Spleen (tissue), 11 donors: ENCODE measurements at regions not wholly inside any gene's neighbourhood (a gene's known extent, or its start where the extent isn't known, plus 50 kb on each side); places are given as distances from the start of the nearest gene placed in this dataset.

Experiments used
- DNase-seq: peaks from one replicate; pipeline ENCODE4 v3.0.0-alpha.2; 2020
- H3K27ac ChIP-seq, 8 donors: fragments of 200-600 bp; sonication (generic) in 7 of 8; 1 replicate in 4 of 8; 2 replicates in 4 of 8; pipeline versions ENCODE4 v1.5.0 to v1.8.0; 2016 to 2021; ENCODE audit warnings: inconsistent platforms in 4 of 8, mild to moderate bottlenecking in 4 of 8, moderate library complexity in 1 of 8
- H3K27me3 ChIP-seq, 7 donors: fragments of 200-600 bp; sonication (generic) in 6 of 7; replicated peaks in 1 of 7; 1 replicate in 4 of 7; 2 replicates in 3 of 7; pipeline versions ENCODE4 v1.5.0 to v1.8.0; 2016 to 2021; ENCODE audit warnings: inconsistent platforms in 3 of 7, mild to moderate bottlenecking in 1 of 7
- H3K36me3 ChIP-seq, 6 donors: fragments of 200-600 bp; sonication (generic) in 5 of 6; 1 replicate in 4 of 6; 2 replicates in 2 of 6; pipeline versions ENCODE4 v1.5.0 to v1.8.0; 2016 to 2021; ENCODE audit warnings: inconsistent platforms in 2 of 6
- H3K4me1 ChIP-seq, 6 donors: fragments of 200-600 bp; sonication (generic) in 5 of 6; 1 replicate in 3 of 6; 2 replicates in 3 of 6; pipeline versions ENCODE4 v1.5.0 to v1.8.0; 2016 to 2021; ENCODE audit warnings: inconsistent platforms in 3 of 6
- H3K4me3 ChIP-seq, 8 donors: fragments of 200-600 bp; sonication (generic) in 7 of 8; 1 replicate in 4 of 8; 2 replicates in 4 of 8; pipeline versions ENCODE4 v1.5.0 to v1.8.0; 2016 to 2021; ENCODE audit warnings: inconsistent platforms in 4 of 8, mild to moderate bottlenecking in 4 of 8, moderate library complexity in 2 of 8
- H3K9me3 ChIP-seq, 8 donors: fragments of 200-600 bp; sonication (generic) in 7 of 8; 1 replicate in 4 of 8; 2 replicates in 4 of 8; pipeline versions ENCODE4 v1.5.0 to v1.8.0; 2016 to 2021; ENCODE audit warnings: inconsistent platforms in 4 of 8
- CTCF ChIP-seq, 11 experiments: fragments of 200-600 bp in 7 of 11; fragments of 450-650 bp in 4 of 11; sonication (generic) in 4 of 11; IDR thresholded peaks in 8 of 11; conservative IDR thresholded peaks in 3 of 11; 1 replicate in 7 of 11; 2 replicates in 4 of 11; pipeline versions ENCODE4 v1.4.0 to v1.8.0; 2016 to 2021; ENCODE audit warnings: antibody characterized with exemption in 11 of 11, inconsistent platforms in 4 of 11, mild to moderate bottlenecking in 1 of 11
- POLR2A ChIP-seq, 3 donors: fragments of 450-650 bp; IDR thresholded peaks; one replicate each; pipeline ENCODE4 v1.5.1; 2017; ENCODE audit warnings: antibody characterized with exemption in 3 of 3, mild to moderate bottlenecking in 1 of 3
- POLR2AphosphoS5 ChIP-seq, 3 donors: sonication (generic); formaldehyde crosslinking; IDR thresholded peaks; one replicate each; pipeline ENCODE4 v1.5.1; 2017; ENCODE audit warnings: antibody characterized with exemption in 3 of 3
- WGBS, 5 donors: extraction: QIAGEN DNeasy Blood & Tissue Kit in 3 of 5; methylation state at CpG; one replicate each; pipeline versions ENCODE4 v1.1.5 to v1.1.7; 2013 to 2018; 5-methylcytosine and 5-hydroxymethylcytosine counted together
- intact Hi-C: fragments of 100-400 bp; cut with DNase I; formaldehyde crosslinking; loops from one replicate; pipeline ENCODE4 v1.15.0; 2023; ENCODE audit warnings: low total_unique reads
- donor health status: healthy with polysubstance abuse.
- donor health status: DM: no; HTN: no; CAD: no; lungs with moderate emphysema.
- donor health status: DM: no; HTN: no; CAD: no.
- donor health status: Bipolar disorder and iron deficiency.
- donor health status: healthy.
- donor health status: DM: no; HTN: no; CAD: no.
- donor health status: DM: yes; HTN: yes; CAD: no.

GRCh38 chr3:95612611-95613010 lies 1201.8 kb upstream of the EPHA6 start:
- DNase-seq, result no peak
- peaks cover 0 to 19% (median 15%) of the 10 kb centered on the region in 8 donors for H3K9me3 ChIP-seq
- H3K4me1 ChIP-seq, result no peaks in the 10 kb centered on the region
- intact Hi-C loops, result no loop called here
- no peak overlapping the region for H3K4me3 ChIP-seq
- H3K27me3 ChIP-seq, result no peaks in the 10 kb centered on the region
- no peaks in the 10 kb centered on the region for H3K36me3 ChIP-seq
- no peak for TF ChIP-seq POLR2AphosphoS5 (IDR thresholded peaks at IDR 0.05)
- no peak for TF ChIP-seq POLR2A (IDR thresholded peaks at IDR 0.05)
- H3K27ac ChIP-seq, result no peak overlapping the region

GRCh38 chr3:95613993-95614392 lies 1200.4 kb upstream of the EPHA6 start:
- Histone ChIP-seq H3K4me1 (no peaks in the 10 kb centered on the region), H3K36me3 (no peaks in the 10 kb centered on the region), H3K9me3 (peaks cover 0 to 9% (median 2%) of the 10 kb centered on the region in 8 donors), H3K27ac (no peak overlapping the region), H3K27me3 (no peaks in the 10 kb centered on the region), H3K4me3 (no peak overlapping the region)
- intact Hi-C loops, result no loop called here
- no peak for DNase-seq
- TF ChIP-seq CTCF (IDR thresholded peaks at IDR 0.05 in 8 of 11, conservative IDR thresholded peaks at IDR 0.05 in 3 of 11), result no peak
- TF ChIP-seq POLR2A (IDR thresholded peaks at IDR 0.05), result no peak
- TF ChIP-seq POLR2AphosphoS5 (IDR thresholded peaks at IDR 0.05), result no peak
- WGBS, 5 donors, result 66 to 84% (median 71%) methylated on average over 1 of the region's 1 CpG

- no peak for TF ChIP-seq POLR2AphosphoS5 (IDR thresholded peaks at IDR 0.05)
- TF ChIP-seq CTCF (IDR thresholded peaks at IDR 0.05 in 8 of 11, conservative IDR thresholded peaks at IDR 0.05 in 3 of 11), result no peak
- no peak for TF ChIP-seq POLR2A (IDR thresholded peaks at IDR 0.05)
- Histone ChIP-seq H3K27me3 (no peaks in the 10 kb centered on the region), H3K4me1 (no peaks in the 10 kb centered on the region), H3K9me3 (peaks cover 0 to 6% (median 0%) of the 10 kb centered on the region in 8 donors), H3K27ac (no peak overlapping the region), H3K36me3 (no peaks in the 10 kb centered on the region), H3K4me3 (no peak overlapping the region)
- DNase-seq, result no peak
- intact Hi-C loops, result no loop called here
- WGBS, 5 donors, result 86 to 90% (median 89%) methylated on average over 4 of the region's 4 CpGs
These were observed 1198.6 kb upstream of the EPHA6 start for GRCh38 chr3:95615592-95616310.

GRCh38 chr3:95626107-95626506 lies 1188.3 kb upstream of the EPHA6 start:
- intact Hi-C loops, result no loop called here
- Histone ChIP-seq H3K4me1 (no peaks in the 10 kb centered on the region), H3K27ac (no peak overlapping the region), H3K9me3 (peaks cover 0 to 4% (median 0%) of the 10 kb centered on the region in 8 donors), H3K4me3 (no peak overlapping the region), H3K36me3 (no peaks in the 10 kb centered on the region), H3K27me3 (no peaks in the 10 kb centered on the region)
- no peak for DNase-seq
- 86 to 93% (median 90%) methylated on average over 3 of the region's 3 CpGs for WGBS, 5 donors
- TF ChIP-seq CTCF (IDR thresholded peaks at IDR 0.05 in 8 of 11, conservative IDR thresholded peaks at IDR 0.05 in 3 of 11) (no peak), POLR2A (IDR thresholded peaks at IDR 0.05) (no peak)
